HG03139 (cell line): ENCODE measurements at regions not wholly inside any gene's neighbourhood (a gene's known extent, or its start where the extent isn't known, plus 50 kb on each side); places are given as distances from the start of the nearest gene placed in this dataset.

Source experiments
- ATAC-seq: cut with Tn5 transposase; IDR thresholded peaks from one replicate; pipeline ENCODE4 v1.9.1; 2021; ENCODE audit not compliant: unreplicated experiment

DNA sequence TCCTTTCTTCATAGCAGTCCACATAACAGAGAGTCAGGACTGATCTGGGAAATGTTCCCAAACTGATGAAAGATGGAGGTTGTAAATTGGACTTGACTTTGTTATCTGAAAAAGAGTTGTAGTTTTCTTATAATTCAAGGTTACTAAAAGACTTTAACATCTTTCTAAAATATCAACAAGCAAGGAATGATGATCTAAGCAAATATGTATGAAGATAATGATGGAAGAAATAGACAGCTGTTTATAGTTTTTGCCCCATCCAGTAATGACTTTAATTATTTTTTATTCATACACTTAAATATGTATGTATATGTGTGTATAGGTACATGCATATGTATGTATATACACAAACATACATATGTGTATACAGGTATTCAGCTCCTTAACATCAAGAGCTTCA is 411.1 kb upstream of the SPOCK3 start:
- ATAC-seq, result no peak

DNA sequence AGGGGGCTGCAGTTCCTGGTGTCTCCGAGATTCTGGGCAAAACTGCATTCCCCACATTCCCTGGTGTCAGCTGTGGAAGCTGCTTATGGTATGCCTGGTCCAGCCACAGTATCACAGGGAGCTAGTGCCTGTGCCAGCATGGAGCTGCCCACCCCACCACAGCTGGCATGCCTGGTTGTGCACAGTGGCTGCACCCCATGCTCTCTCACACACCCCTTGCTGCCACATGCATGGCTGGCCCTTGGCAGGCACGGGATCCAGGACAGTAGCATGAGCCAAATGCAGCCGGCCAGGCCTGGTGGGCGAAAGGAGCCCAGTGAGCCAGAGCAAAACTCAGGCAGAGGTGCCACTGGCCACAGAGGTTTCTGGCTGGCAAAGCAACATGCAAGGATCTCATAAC is 418.0 kb upstream of the SPOCK3 start:
- no peak for ATAC-seq

DNA sequence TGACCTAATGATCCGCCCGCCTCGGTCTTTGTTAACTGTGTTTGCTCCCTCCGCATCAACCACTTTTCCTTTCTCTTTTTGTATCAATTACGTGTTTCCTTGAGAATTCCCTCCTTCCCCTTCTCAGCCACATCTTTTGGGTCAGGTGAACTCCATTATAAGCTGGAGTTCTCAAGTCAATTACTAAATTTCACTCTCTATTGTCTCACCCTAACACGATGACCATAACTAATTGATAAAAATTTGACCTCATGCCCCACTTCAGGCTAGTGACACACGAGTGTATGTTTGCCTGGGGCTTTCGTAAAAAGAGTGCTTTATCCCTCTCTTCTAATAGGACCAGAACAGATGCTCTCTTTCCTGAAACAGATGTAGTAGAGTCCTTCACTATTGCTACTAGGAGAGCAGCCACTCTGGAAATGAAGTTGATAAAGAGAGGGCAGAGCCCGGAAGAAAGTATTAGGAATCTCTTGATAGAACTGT is 403.6 kb upstream of the ANXA10 start:
- ATAC-seq, result no peak

DNA sequence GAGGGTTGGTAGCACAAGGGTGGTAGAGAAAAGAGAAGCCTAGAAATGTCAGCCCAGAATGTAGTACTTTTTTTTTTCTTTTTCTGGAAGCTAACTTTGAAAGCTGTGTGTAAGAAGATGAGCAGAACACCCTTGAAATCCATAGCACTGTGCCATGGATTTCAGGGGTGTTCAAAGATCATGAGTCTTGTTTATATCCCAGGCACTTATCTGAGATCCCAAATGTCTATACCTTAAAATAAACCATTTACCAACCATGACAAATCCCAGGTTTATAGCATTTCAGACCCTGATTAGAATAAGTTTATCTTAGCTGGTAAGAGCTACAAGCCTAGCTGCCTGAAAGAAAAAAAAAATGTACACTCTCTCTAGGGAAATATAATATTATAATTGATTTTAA is 389.9 kb upstream of the ANXA10 start:
- no peak for ATAC-seq

DNA sequence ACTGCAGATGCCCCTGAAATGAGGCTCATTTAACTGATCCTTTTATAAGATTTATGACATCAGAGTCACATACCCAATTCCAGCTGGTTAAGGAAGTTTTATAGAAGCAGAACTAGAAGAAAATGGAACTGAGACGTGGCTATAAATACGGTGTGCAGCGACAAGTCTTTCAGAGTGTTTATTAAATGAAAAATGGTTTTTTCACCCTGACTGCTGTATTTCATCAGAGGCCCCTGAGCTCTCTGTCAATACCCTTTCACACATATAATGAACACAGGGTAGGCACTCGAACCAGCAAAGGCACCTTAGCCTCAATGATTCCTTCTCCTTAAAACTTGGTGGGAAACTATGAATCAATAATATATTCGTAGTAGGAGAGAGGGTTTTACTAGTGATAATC is 380.8 kb upstream of the ANXA10 start:
- no peak for ATAC-seq

DNA sequence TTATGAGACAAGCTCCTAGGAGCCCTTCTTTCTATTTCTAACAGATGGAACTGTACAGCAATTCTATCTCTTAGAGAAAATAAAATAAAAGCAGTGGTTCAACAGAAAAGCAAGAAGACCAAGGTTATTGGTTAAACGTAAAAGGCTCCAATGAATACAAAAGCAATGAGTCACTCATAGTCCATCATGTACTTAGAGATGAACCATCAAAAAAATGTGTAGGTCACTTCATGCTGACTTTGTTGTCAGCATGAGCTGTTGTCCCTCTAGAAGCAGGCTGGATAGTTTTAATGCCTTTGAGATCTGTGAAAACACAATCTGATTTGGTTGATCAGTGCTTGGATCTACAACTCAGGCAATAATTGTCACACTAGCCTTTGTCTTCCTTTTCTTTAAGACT is 378.6 kb upstream of the ANXA10 start:
- ATAC-seq, result no peak

DNA sequence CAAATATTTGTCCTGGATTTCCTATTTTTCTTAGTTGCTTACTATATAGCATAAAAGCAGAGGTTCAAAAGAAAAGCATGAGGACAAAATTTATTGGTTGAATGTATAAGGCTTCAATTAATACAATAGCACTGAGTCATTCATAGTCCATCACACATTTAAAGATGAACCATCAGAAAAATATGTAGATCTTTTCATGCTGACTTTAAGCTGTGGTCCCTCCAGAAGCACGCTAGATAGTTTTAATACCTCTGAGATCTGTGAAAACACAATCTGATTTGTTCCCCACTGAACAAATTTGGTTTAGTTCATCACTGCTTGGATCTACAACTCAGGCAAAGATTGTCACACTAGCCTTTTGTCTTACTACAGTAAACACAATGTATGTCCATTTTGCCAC is 377.2 kb upstream of the ANXA10 start:
- ATAC-seq, result no peak

DNA sequence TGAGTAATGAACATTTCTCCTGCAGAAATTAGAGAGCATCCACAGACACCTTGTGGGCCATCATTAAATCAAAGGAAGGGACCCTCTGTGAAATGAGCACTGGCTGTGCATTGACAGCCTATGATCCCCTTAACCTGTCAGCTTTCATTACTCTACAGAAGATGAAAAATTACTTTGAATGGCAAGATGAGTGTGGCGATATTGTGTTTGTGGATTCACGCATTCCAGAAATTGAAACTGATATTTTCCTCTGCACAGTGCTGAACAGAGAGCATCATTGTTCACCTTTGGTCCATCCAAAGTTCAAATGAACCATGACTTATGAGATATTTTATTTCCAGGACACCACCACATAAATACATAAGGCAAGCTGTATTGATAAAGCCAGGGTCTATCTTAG is 374.8 kb upstream of the ANXA10 start:
- ATAC-seq, result no peak

DNA sequence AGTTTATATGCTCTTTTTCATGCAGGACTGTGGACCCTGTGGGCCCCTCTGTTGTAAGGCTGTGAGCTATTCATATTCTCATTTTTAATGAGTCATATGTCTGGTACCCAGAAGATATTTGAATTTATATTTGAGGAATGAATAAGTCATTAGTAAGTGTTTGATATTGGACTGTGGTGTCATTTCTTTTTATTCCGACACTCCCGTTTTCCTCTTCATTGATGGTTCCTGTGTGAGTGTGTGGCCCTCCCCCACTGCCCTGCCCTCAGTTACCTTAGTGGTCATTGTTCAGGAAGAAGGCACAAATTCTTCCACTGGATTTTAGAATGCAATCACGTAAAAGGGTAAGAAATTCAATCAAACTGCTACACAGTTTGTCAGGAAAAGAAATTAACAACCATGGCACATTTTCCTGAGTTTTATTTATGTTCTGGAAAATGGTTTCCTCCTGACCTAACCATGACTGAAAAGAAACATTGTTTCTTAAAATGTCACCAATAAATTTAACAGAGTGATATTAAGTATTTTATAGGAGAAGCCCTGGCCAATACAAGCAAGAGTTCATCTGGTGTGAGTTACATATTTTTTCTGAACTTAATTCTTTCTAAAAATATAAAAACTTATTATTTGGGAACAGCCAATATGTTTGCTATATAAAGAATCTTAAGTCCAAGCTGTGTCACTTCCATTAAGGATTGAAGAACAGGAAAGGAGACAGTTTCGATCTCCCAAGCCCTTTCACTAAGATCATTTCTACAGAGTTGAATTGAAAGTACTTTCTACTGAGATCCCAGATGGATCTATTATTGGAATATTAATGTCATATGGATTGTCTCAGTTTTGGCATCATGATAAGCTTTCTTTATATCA is 370.5 kb upstream of the ANXA10 start:
- ATAC-seq, result no peak

DNA sequence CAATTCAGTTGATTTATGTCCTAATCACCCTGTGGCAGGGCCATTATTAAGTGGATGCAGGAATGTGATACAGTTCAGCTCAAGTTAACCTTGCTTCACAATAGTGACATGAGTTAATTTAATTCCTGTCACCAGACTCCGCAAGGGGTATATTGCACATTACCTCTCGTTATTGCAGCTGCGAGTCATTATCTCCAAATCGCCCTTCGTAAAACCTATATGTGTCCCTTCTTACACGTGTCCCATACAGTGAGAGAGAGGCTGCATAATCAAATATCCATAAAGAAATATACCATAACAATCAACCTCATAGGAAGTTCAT is 369.9 kb upstream of the ANXA10 start:
- ATAC-seq, result no peak

DNA sequence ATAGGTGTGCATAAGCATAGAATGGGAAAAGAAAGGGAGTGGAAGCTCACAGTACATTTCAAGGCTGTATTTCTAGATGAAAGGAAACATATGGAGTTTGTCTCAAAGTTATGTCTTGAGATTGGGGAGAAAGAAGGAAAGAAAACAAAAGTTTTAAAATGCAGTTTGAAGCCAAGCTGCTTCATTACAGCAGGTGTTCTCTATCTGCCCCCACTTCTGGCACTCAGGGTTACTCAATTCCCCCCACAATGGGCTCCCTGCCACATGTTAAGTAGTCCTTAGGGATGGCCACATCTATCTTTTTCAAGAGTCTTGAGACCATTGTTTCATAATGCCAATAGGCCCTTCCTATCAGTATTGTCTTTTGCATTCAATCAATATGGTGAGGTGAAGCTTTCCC is 367.4 kb upstream of the ANXA10 start:
- no peak for ATAC-seq

DNA sequence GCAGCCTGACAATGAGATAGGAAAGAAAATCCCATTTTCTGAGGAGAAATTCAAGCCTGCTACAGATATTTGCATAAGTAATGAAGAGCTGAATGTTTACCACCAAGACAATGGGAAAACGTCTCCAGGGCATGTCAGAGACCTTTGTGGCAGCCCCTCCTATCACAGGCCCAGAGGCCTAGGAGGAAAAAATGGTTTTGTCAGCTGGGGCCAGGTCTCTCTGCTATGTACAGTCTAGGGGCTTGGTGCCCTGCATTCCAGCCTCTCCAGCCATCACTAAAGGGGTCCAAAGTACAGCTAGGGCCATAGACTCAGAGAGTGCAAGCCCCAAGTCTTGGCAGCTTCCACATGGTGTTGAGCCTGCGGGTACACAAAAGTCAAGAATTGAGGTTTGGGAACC is 361.6 kb upstream of the ANXA10 start:
- no peak for ATAC-seq

DNA sequence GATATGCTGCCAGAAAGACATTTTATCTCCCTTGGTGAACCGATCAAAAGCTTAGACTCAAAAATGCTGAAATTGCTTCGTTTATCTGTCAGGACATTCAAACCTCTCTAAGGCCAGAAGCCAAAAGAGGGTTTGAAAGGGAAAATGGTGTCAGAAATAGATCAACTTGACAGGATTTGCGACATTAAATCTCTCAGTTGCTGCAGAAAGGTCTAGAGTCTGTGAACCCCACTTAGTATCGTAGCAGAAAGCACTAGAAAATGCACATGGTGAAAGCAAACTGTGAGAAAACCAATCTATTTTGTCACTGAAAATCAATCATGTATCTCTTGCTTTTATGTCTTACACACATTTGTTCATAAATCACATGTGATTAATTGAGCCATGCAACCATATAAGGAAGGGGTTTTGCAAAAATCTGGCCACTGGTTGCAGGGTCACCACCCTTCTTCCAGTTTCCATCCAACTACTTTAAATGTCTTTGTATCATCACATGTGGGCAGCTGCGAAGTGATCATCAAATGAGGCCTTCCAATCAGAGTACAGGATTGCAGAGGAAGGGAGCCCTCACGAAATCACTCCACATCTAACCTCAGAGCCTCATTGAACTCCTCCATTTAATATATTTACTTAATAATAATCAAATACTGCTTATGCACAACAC is 347.2 kb upstream of the ANXA10 start:
- no peak for ATAC-seq

DNA sequence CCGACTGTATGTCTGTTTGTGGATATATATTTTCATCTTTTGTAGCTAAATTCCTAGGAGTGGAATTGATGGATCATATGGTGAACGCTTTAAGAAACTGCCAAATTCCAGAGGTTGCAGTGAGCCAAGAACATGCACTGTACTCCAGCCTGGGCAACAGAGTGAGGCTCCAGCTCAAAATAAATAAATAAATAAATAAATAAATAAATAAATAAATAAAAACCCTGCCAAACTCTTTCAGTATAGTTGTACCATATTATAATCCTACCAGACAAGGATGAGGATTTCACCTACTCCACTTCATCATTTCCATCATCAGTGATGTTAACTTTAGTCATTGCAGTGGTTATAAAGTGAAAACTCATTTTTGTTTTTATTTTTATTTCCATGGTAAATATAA is 325.1 kb upstream of the ANXA10 start:
- no peak for ATAC-seq

DNA sequence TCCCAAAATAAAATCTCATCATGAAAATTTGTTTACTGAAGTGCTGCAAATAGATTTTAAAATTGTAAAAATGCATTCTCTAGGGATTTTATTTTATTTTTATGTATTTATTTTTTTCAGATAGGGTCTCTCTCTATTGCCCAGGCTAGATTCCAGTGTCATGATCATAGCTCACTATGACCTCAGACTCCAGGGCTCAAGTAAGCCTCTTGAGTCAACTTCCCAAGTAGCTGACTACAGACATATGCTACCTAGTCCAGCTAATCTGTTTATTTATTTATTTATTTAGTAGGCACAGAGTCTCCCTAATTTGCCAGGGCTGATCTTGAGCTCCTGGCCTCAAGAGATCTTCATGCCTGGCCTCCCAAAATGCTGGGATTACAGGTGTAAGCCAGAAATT is 317.7 kb upstream of the ANXA10 start:
- ATAC-seq, result no peak

DNA sequence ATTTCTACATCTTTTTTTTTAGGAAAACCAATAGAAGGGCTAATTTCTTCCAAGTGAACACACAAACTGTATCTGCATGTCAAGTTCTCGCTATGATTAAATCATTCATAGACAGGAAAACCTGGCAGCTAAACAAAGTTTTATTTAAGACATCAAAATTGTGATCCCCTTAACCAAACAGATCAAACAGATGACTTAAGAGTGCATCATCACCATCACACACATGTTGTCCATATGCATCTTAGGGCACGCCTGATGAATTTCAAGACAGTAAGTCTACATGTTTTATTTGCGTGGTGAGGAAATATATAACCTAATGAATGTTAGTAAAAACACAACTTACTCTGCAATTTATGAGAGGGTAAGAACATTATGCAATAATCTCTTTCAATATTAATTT is 317.0 kb upstream of the ANXA10 start:
- ATAC-seq, result no peak

DNA sequence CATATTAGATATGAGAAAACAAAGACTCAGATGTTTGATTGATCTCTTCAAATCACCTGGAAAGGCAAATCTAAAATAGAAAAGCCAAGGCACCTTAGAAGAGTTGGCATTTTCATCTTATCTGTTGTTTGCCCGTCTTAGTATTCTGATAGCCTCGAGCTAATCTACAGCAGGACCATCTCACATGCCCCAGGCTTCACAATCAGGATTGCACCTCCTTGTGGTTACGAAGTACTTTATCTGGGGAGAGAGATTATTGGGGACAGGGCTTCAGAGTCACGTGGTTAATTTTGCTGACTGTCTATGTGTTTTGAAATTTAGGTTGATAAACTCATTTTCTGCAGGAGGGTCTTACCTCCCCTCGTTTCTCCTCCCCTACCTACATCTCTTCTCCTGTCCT is 313.1 kb upstream of the ANXA10 start:
- ATAC-seq, result no peak

DNA sequence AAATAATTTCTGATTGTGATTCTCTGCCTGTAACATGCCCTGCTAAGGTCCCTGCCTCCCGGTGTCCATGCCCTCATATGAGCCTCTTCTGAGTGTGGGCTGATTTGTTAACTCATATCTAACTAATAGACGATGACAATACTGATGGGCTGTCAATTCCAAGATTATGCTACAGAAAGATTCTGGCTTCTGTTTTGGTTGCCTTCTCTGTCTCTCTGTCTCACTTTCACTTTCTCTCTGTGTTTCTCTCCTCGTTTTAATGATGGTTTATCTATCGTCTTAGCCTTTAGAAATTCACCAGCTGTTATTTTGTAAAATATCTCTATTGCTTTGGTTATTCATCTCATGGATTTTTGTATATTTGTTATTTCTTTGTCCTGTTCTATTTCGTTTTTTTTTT is 312.5 kb upstream of the ANXA10 start:
- no peak for ATAC-seq

DNA sequence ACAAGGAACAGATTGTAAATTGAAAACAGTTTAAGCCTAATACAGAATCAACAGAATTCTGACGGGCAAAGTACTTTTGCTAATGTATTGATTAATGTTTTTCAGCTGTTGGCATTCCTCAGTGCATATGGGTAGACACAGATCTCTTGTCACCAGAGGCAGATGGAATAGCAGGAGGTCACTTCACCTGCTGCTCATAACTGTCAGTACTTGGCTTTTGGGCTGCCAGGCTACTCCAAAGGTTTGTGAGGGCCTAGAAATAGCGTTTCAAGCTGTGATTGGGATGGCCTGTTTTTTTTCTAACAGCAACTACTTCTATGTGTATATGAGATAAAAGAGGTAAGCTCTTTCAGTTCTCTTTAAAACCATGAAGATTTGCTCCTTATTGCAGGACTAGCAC is 307.5 kb upstream of the ANXA10 start:
- ATAC-seq, result no peak

DNA sequence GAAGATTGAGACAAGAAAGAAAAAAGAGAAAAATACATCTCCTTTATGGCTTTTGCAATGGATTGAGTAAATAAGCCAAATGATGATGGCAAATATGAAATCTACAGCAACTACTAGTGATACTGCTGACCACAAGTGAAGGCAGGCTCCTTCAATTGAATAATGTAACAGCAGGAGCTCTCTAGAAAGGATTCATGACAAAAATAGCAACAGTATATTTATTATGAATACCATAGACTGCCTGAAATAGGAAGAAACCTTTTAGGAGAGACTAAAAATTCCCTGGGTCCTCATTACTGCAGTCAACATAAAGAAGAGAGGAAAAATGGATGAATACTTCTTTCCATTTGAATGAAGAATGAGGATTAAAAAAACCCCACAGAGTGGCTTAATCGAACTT is 306.8 kb upstream of the ANXA10 start:
- no peak for ATAC-seq

DNA sequence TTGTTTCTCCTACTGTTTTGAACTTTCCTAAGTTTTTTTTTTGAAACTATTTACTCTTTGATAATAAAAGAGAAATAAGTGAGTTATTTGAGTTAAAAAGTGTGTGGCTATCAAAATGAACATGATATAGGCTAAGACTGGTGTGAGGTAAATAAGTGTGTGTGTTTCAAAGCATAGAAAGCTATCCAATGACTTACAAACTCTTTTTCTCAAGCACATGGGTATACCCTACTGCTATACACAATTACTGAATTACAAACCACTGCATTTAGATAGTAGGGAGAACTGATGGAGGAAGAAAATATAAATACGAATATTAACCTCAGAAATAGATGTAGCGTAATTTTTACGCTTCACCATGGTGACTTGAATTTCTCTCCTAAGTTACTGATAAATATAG is 305.8 kb upstream of the ANXA10 start:
- ATAC-seq, result no peak

DNA sequence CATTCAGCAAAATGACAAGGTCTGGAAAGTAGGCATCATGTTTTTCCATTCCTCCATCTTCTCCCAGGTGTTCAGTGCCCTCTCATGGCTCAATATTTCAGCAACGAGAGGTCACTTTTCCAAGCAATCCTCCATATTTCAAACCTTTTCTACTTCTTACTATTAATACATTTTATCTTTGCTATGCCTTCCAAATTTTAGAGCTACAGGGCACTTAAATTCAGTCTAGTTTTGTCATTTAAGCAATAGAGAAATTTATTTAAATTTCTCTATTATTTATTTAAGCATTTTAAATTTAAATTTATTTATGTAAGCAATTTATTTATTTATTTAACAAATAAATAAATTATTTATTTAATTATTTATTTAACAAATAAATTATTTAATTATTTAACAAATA is 305.1 kb upstream of the ANXA10 start:
- ATAC-seq, result no peak
